ENCODE measurements at regions not wholly inside any gene's neighbourhood (a gene's known extent, or its start where the extent isn't known, plus 50 kb on each side); places are given as distances from the start of the nearest gene placed in this dataset.

GRCh38 chr2:234661849-234662248 lies 165.0 kb upstream of the ARL4C start:
- H3K36me3 Mint-ChIP-seq = no peaks in the 10 kb centered on the region
- Histone ChIP-seq H3K9me3 (ENCODE audit: control insufficient read depth in 2 of 2, low read length in 2 of 2) (no peaks in the 10 kb centered on the region), H3K27ac (ENCODE audit: insufficient read depth, low read length, poor library complexity, severe bottlenecking) (no peak overlapping the region), H3K4me3 (ENCODE audit: low read depth, low read length) (no peak overlapping the region), H3K4me1 (ENCODE audit: control insufficient read depth, insufficient read depth, low read length, poor library complexity, severe bottlenecking) (no peaks in the 10 kb centered on the region), H3K36me3 (ENCODE audit: control insufficient read depth, insufficient read depth, low read length) (no peaks in the 10 kb centered on the region), H3K27me3 (ENCODE audit: control insufficient read depth, insufficient read depth, low read length) (peaks cover 3% of the 10 kb centered on the region)
- peak overlapping the region in 1 of 3 donors; percentile 65 for H3K27ac Mint-ChIP-seq
- H3K4me1 Mint-ChIP-seq = no peaks in the 10 kb centered on the region
- ATAC-seq (ENCODE audit: low read depth in 2 of 2) (no peak), DNase-seq (no peak)
- no peak overlapping the region for H3K4me3 Mint-ChIP-seq
- H3K27me3 Mint-ChIP-seq = peaks cover 9% of the 10 kb centered on the region
- peaks cover 0 to 17% (median 8%) of the 10 kb centered on the region in 7 donors for H3K9me3 Mint-ChIP-seq

- peaks cover 0 to 17% (median 8%) of the 10 kb centered on the region in 7 donors for H3K9me3 Mint-ChIP-seq
- DNase-seq (no peak), ATAC-seq (ENCODE audit: low read depth in 2 of 2) (no peak)
- H3K9me3 ChIP-seq (ENCODE audit: control insufficient read depth in 2 of 2, low read length in 2 of 2) = no peaks in the 10 kb centered on the region
- H3K27me3 ChIP-seq (ENCODE audit: control insufficient read depth, insufficient read depth, low read length) = no peaks in the 10 kb centered on the region
- H3K4me3 Mint-ChIP-seq = no peak overlapping the region
- H3K36me3 Mint-ChIP-seq = no peaks in the 10 kb centered on the region
- H3K36me3 ChIP-seq (ENCODE audit: control insufficient read depth, insufficient read depth, low read length) = no peaks in the 10 kb centered on the region
- H3K27me3 Mint-ChIP-seq = peaks cover 9% of the 10 kb centered on the region
- no peak overlapping the region for H3K27ac Mint-ChIP-seq
- no peak overlapping the region for H3K27ac ChIP-seq (ENCODE audit: insufficient read depth, low read length, poor library complexity, severe bottlenecking)
- H3K4me1 ChIP-seq (ENCODE audit: control insufficient read depth, insufficient read depth, low read length, poor library complexity, severe bottlenecking) = no peaks in the 10 kb centered on the region
- no peak overlapping the region for H3K4me3 ChIP-seq (ENCODE audit: low read depth, low read length)
- no peaks in the 10 kb centered on the region for H3K4me1 Mint-ChIP-seq
These were observed 164.3 kb upstream of the ARL4C start for GRCh38 chr2:234661175-234661574.

- Histone ChIP-seq H3K36me3 (ENCODE audit: control insufficient read depth, insufficient read depth, low read length) (no peaks in the 10 kb centered on the region), H3K4me3 (ENCODE audit: low read depth, low read length) (no peak overlapping the region), H3K4me1 (ENCODE audit: control insufficient read depth, insufficient read depth, low read length, poor library complexity, severe bottlenecking) (no peaks in the 10 kb centered on the region), H3K9me3 (ENCODE audit: control insufficient read depth in 2 of 2, low read length in 2 of 2) (no peaks in the 10 kb centered on the region), H3K27ac (ENCODE audit: insufficient read depth, low read length, poor library complexity, severe bottlenecking) (no peak overlapping the region), H3K27me3 (ENCODE audit: control insufficient read depth, insufficient read depth, low read length) (no peaks in the 10 kb centered on the region)
- H3K9me3 Mint-ChIP-seq = peaks cover 0 to 6% (median 2%) of the 10 kb centered on the region in 7 donors
- no peaks in the 10 kb centered on the region for H3K4me1 Mint-ChIP-seq
- no peak for ATAC-seq (ENCODE audit: low read depth in 2 of 2)
- H3K4me3 Mint-ChIP-seq = no peak overlapping the region
- DNase-seq = no peak
- no peaks in the 10 kb centered on the region for H3K36me3 Mint-ChIP-seq
- H3K27ac Mint-ChIP-seq = no peak overlapping the region
- peaks cover 8% of the 10 kb centered on the region for H3K27me3 Mint-ChIP-seq
These were observed 158.8 kb upstream of the ARL4C start for GRCh38 chr2:234655706-234656105.

GRCh38 chr2:234650911-234651310 lies 154.0 kb upstream of the ARL4C start:
- Histone ChIP-seq H3K9me3 (ENCODE audit: control insufficient read depth in 2 of 2, low read length in 2 of 2) (no peaks in the 10 kb centered on the region), H3K27ac (ENCODE audit: insufficient read depth, low read length, poor library complexity, severe bottlenecking) (no peak overlapping the region), H3K4me1 (ENCODE audit: control insufficient read depth, insufficient read depth, low read length, poor library complexity, severe bottlenecking) (no peaks in the 10 kb centered on the region), H3K4me3 (ENCODE audit: low read depth, low read length) (no peak overlapping the region), H3K36me3 (ENCODE audit: control insufficient read depth, insufficient read depth, low read length) (no peaks in the 10 kb centered on the region), H3K27me3 (ENCODE audit: control insufficient read depth, insufficient read depth, low read length) (no peaks in the 10 kb centered on the region)
- H3K27me3 Mint-ChIP-seq = peaks cover 8% of the 10 kb centered on the region
- no peak overlapping the region for H3K4me3 Mint-ChIP-seq
- no peak overlapping the region for H3K27ac Mint-ChIP-seq
- DNase-seq (no peak), ATAC-seq (ENCODE audit: low read depth in 2 of 2) (no peak)
- H3K9me3 Mint-ChIP-seq = peaks cover 0 to 3% (median 0%) of the 10 kb centered on the region in 7 donors
- no peaks in the 10 kb centered on the region for H3K36me3 Mint-ChIP-seq
- no peaks in the 10 kb centered on the region for H3K4me1 Mint-ChIP-seq

GRCh38 chr2:234649951-234650350 lies 153.1 kb upstream of the ARL4C start:
- peaks cover 0 to 3% (median 0%) of the 10 kb centered on the region in 7 donors for H3K9me3 Mint-ChIP-seq
- no peaks in the 10 kb centered on the region for H3K36me3 ChIP-seq (ENCODE audit: control insufficient read depth, insufficient read depth, low read length)
- H3K27me3 ChIP-seq (ENCODE audit: control insufficient read depth, insufficient read depth, low read length) = no peaks in the 10 kb centered on the region
- H3K4me3 ChIP-seq (ENCODE audit: low read depth, low read length) = no peak overlapping the region
- ATAC-seq (ENCODE audit: low read depth in 2 of 2) (no peak), DNase-seq (no peak)
- H3K27me3 Mint-ChIP-seq = peaks cover 8% of the 10 kb centered on the region
- no peak overlapping the region for H3K4me3 Mint-ChIP-seq
- H3K4me1 ChIP-seq (ENCODE audit: control insufficient read depth, insufficient read depth, low read length, poor library complexity, severe bottlenecking) = no peaks in the 10 kb centered on the region
- H3K27ac ChIP-seq (ENCODE audit: insufficient read depth, low read length, poor library complexity, severe bottlenecking) = no peak overlapping the region
- no peaks in the 10 kb centered on the region for H3K9me3 ChIP-seq (ENCODE audit: control insufficient read depth in 2 of 2, low read length in 2 of 2)
- H3K27ac Mint-ChIP-seq = no peak overlapping the region
- no peaks in the 10 kb centered on the region for H3K4me1 Mint-ChIP-seq
- no peaks in the 10 kb centered on the region for H3K36me3 Mint-ChIP-seq

- no peak for DNase-seq
- no peak overlapping the region for H3K27ac Mint-ChIP-seq
These were observed 146.5 kb upstream of the ARL4C start for GRCh38 chr2:234643407-234643806.

GRCh38 chr2:234641086-234641485 lies 144.2 kb upstream of the ARL4C start:
- H3K4me3 ChIP-seq (ENCODE audit: low read depth, low read length) = no peak overlapping the region
- no peaks in the 10 kb centered on the region for H3K4me1 Mint-ChIP-seq
- H3K36me3 Mint-ChIP-seq = no peaks in the 10 kb centered on the region
- peaks cover 0 to 19% (median 9%) of the 10 kb centered on the region in 7 donors for H3K9me3 Mint-ChIP-seq
- DNase-seq = no peak
- H3K27me3 ChIP-seq (ENCODE audit: control insufficient read depth, insufficient read depth, low read length) = peaks cover 6% of the 10 kb centered on the region
- no peaks in the 10 kb centered on the region for H3K27me3 Mint-ChIP-seq
- H3K27ac ChIP-seq (ENCODE audit: insufficient read depth, low read length, poor library complexity, severe bottlenecking) = no peak overlapping the region
- H3K27ac Mint-ChIP-seq = no peak overlapping the region
- H3K36me3 ChIP-seq (ENCODE audit: control insufficient read depth, insufficient read depth, low read length) = no peaks in the 10 kb centered on the region
- H3K4me1 ChIP-seq (ENCODE audit: control insufficient read depth, insufficient read depth, low read length, poor library complexity, severe bottlenecking) = no peaks in the 10 kb centered on the region
- H3K4me3 Mint-ChIP-seq = no peak overlapping the region
- ATAC-seq (ENCODE audit: low read depth in 2 of 2) = no peak
- H3K9me3 ChIP-seq (ENCODE audit: control insufficient read depth in 2 of 2, low read length in 2 of 2) = peaks cover 13 to 17% of the 10 kb centered on the region in 2 experiments

More at GRCh38 chr2:234643407-234643806, 146.5 kb upstream of the ARL4C start:
- H3K4me1 ChIP-seq (ENCODE audit: control insufficient read depth, insufficient read depth, low read length, poor library complexity, severe bottlenecking) = no peaks in the 10 kb centered on the region
- no peak overlapping the region for H3K4me3 Mint-ChIP-seq
- H3K4me1 Mint-ChIP-seq = no peaks in the 10 kb centered on the region
- H3K27me3 ChIP-seq (ENCODE audit: control insufficient read depth, insufficient read depth, low read length) = peaks cover 6% of the 10 kb centered on the region
- H3K36me3 Mint-ChIP-seq = no peaks in the 10 kb centered on the region
- H3K27me3 Mint-ChIP-seq = no peaks in the 10 kb centered on the region
- H3K27ac ChIP-seq (ENCODE audit: insufficient read depth, low read length, poor library complexity, severe bottlenecking) = no peak overlapping the region
- no peak for ATAC-seq (ENCODE audit: low read depth in 2 of 2)
- no peak overlapping the region for H3K4me3 ChIP-seq (ENCODE audit: low read depth, low read length)
- H3K9me3 Mint-ChIP-seq = peaks cover 0 to 19% (median 7%) of the 10 kb centered on the region in 7 donors
- no peaks in the 10 kb centered on the region for H3K36me3 ChIP-seq (ENCODE audit: control insufficient read depth, insufficient read depth, low read length)
- H3K9me3 ChIP-seq (ENCODE audit: control insufficient read depth in 2 of 2, low read length in 2 of 2) = peaks cover 13 to 17% of the 10 kb centered on the region in 2 experiments

- H3K36me3 Mint-ChIP-seq = no peaks in the 10 kb centered on the region
- ATAC-seq (ENCODE audit: low read depth in 2 of 2) (no peak), DNase-seq (no peak)
- peaks cover 6% of the 10 kb centered on the region for H3K27me3 ChIP-seq (ENCODE audit: control insufficient read depth, insufficient read depth, low read length)
- H3K9me3 Mint-ChIP-seq = peaks cover 0 to 19% (median 10%) of the 10 kb centered on the region in 7 donors
- no peaks in the 10 kb centered on the region for H3K4me1 Mint-ChIP-seq
- H3K4me3 ChIP-seq (ENCODE audit: low read depth, low read length) = no peak overlapping the region
- no peaks in the 10 kb centered on the region for H3K27me3 Mint-ChIP-seq
- H3K27ac Mint-ChIP-seq = no peak overlapping the region
- H3K4me1 ChIP-seq (ENCODE audit: control insufficient read depth, insufficient read depth, low read length, poor library complexity, severe bottlenecking) = no peaks in the 10 kb centered on the region
- no peak overlapping the region for H3K27ac ChIP-seq (ENCODE audit: insufficient read depth, low read length, poor library complexity, severe bottlenecking)
- no peaks in the 10 kb centered on the region for H3K36me3 ChIP-seq (ENCODE audit: control insufficient read depth, insufficient read depth, low read length)
- no peak overlapping the region for H3K4me3 Mint-ChIP-seq
- H3K9me3 ChIP-seq (ENCODE audit: control insufficient read depth in 2 of 2, low read length in 2 of 2) = peaks cover 13 to 17% of the 10 kb centered on the region in 2 experiments
These were observed 143.8 kb upstream of the ARL4C start for GRCh38 chr2:234640657-234641056.

Measured in CD4-positive, CD25-positive, alpha-beta regulatory T cell (primary cell).